ENCODE measurements at regions not wholly inside any gene's neighbourhood (a gene's known extent, or its start where the extent isn't known, plus 50 kb on each side); places are given as distances from the start of the nearest gene placed in this dataset.
"Not testable (repeated sequence)": the region's sequence is repeated elsewhere in the genome, so short reads cannot be mapped to it uniquely, and the experiment has no call there.

- no peak for DNase-seq
Measured at GRCh38 chr6:169378620-169379381, 125.2 kb upstream of the THBS2 start.

GRCh38 chr6:169376458-169376857 is 122.8 kb upstream of the THBS2 start:
- DNase-seq, result no peak

GRCh38 chr6:169372589-169372988 is 118.9 kb upstream of the THBS2 start:
- no peak for DNase-seq

- no peak for DNase-seq
Measured at GRCh38 chr6:169371344-169372127, 117.9 kb upstream of the THBS2 start.

GRCh38 chr6:169370666-169371343 is 117.2 kb upstream of the THBS2 start:
- no peak for DNase-seq

- DNase-seq, result no peak
Measured at GRCh38 chr6:169370054-169370453, 116.4 kb upstream of the THBS2 start.

- DNase-seq, result no peak
Measured at GRCh38 chr6:169368200-169368599, 114.6 kb upstream of the THBS2 start.

- no peak for DNase-seq
Measured at GRCh38 chr6:169367507-169367906, 113.9 kb upstream of the THBS2 start.

GRCh38 chr6:169366258-169366901 is 112.7 kb upstream of the THBS2 start:
- DNase-seq, result no peak

GRCh38 chr6:169365567-169366257 is 112.1 kb upstream of the THBS2 start:
- DNase-seq, result no peak

GRCh38 chr6:169363590-169363989 is 109.9 kb upstream of the THBS2 start:
- no peak for DNase-seq

- DNase-seq, result no peak
Measured at GRCh38 chr6:169362501-169363121, 109.0 kb upstream of the THBS2 start.

GRCh38 chr6:169355001-169355400 is 101.4 kb upstream of the THBS2 start:
- not testable (repeated sequence) for DNase-seq

GRCh38 chr6:169345146-169345545 is 91.5 kb upstream of the THBS2 start:
- DNase-seq, result no peak

GRCh38 chr6:169344750-169345065 is 91.1 kb upstream of the THBS2 start:
- DNase-seq, result no peak

- no peak for DNase-seq
Measured at GRCh38 chr6:169343886-169344749, 90.5 kb upstream of the THBS2 start.

GRCh38 chr6:169342710-169343109 is 89.1 kb upstream of the THBS2 start:
- no peak for DNase-seq

- no peak for DNase-seq
Measured at GRCh38 chr6:169341706-169342105, 88.1 kb upstream of the THBS2 start.

- DNase-seq, result no peak
Measured at GRCh38 chr6:169341065-169341464, 87.4 kb upstream of the THBS2 start.

GRCh38 chr6:169340395-169340794 is 86.7 kb upstream of the THBS2 start:
- no peak for DNase-seq

GRCh38 chr6:169339731-169340309 is 86.2 kb upstream of the THBS2 start:
- DNase-seq, result no peak

Measured in activated CD4-positive, alpha-beta T cell treated with anti-CD3 and anti-CD28 coated beads, Interleukin-2, Interleukin-6, amounts not matched to agents 100 ng/mL and 50 ng/mL, durations not matched to agents 16 hours and 8 hours (primary cell).